Activated CD8-positive, alpha-beta memory T cell treated with anti-CD3 and anti-CD28 coated beads for 36 hours (primary cell): ENCODE measurements at regions not wholly inside any gene's neighbourhood (a gene's known extent, or its start where the extent isn't known, plus 50 kb on each side); places are given as distances from the start of the nearest gene placed in this dataset.

ENCODE experiments used
- CTCF ChIA-PET: fragments of 350-600 bp; sonication (Branson Sonifier 250); formaldehyde crosslinking; loops from one replicate; lab custom pipeline; 2021; ENCODE audit warnings: antibody characterized with exemption; lab: Charles Lee
- POLR2A ChIA-PET: fragments of 350-600 bp; sonication (Branson Sonifier 250); formaldehyde crosslinking; loops from one replicate; lab custom pipeline; 2021; ENCODE audit warnings: antibody characterized with exemption; lab: Charles Lee

DNA sequence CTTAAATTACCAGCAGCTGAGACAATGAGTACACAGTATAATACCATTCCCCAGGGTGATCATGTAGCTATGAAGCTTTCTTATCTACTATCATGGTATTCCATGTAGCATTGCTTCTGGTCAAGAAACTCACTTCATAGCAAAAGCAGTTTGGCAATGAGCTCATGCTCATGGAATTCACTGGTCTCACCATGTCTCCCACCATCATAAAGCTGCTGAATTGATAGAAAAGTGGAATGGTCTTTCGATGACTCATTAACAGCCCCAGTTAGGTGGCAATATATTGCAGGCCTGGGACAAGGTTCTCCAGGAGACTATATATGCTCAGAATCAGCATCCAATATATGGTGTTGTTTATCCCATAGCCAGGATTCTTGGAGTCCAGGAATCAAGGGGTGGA, 553.7 kb downstream of the FOXG1 start:
- CTCF ChIA-PET: no interaction called here
- POLR2A ChIA-PET: no interaction called here

DNA sequence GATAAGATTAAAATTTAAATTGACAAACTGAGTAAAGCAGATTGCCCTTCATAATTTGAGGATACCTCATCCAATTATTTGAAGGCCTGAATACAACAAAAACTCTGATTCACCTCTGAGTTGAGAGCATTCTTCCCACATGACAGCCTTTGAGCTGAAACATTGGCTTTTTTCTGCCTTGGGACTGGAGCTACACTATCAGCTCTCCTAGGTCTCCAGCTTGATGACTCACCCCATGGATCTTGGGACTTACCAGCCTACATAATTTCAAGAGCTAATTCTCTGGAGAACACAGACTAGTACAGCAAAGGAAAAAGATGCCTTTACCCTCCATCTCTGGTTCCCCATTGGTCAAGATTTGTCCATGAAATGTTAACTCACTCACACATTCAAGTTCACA, 555.1 kb downstream of the FOXG1 start:
- POLR2A ChIA-PET: no interaction called here

GRCh38 chr14:29339494-29340172, 573.0 kb downstream of the FOXG1 start:
- POLR2A ChIA-PET: no interaction called here
- CTCF ChIA-PET: no interaction called here

More for the DNA sequence above, 555.1 kb downstream of the FOXG1 start:
- CTCF ChIA-PET: no interaction called here

DNA sequence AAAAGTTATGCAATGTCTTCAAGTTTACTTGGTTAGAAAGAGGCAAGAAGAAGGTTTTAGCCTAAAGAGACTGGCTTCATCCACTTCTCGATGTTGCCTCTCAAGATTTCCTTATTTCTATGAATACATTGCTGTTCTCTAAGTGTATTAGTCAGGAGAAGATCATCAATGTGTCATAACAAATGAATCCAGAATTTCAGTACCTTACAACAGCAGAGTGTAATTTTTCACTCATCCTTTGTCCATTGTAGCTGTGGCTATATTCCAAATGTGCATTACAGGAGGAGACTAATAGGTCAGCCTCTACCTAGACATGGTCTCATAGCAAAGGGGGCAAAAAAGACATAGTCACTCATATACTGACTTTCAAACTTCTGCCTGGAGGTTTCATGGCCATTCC, 579.1 kb downstream of the PRKD1 start:
- ChIA-PET CTCF (no interaction called here), POLR2A (no interaction called here)

- ChIA-PET CTCF (no interaction called here), POLR2A (no interaction called here)
Observed at GRCh38 chr14:29350496-29350895, 577.2 kb downstream of the PRKD1 start.

DNA sequence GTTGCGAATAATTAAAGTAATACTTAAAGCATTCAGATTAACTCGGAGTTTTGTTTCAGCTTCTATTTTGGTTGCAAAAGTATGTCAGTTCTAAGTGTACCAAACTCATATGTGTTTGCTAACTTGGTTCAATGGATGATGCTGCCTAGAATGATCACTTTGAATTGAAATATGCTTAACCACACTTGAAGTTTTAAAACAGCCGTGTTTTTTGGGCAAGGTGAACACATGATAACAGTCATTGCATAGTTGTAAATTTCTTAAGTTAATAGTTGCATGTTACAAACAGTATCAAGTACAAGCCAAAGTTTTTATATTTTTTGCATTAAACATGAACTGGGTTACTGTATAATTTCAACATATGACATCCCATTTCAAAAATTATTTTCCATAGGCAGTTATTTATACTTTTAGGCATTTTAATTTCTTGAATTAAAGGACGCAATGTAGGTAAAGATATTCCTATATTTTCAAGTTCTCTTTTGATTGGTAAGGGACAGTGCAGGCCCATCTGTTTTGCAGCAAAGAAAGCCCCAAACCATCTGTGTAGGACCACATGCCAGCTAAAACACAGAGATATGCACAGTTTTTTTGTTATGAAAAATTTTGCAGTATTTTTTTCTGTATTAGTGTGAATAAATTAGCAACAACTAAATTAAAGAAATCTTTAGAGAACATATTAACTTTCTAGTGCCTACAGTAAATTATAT, 575.5 kb downstream of the PRKD1 start:
- ChIA-PET CTCF (no interaction called here), POLR2A (no interaction called here)

DNA sequence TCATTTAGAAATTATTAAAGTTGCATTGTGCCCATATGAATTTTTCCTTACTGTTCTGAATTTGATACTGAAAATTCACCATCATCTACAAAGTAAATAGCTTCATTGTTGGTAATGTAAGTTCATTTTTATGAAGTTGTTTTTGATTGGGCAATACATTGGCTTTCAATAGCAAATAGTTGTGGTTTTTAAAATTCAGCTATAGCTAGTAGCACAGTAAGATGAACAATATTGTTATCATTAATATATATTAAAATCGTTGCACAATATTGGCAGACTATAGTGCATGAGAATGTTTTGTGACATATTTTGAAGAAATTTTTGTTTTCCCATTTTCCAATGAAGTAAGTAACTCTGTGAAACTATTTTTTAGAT, 575.0 kb downstream of the PRKD1 start:
- CTCF ChIA-PET: no interaction called here
- POLR2A ChIA-PET: no interaction called here

- CTCF ChIA-PET: no interaction called here
- POLR2A ChIA-PET: no interaction called here
Observed at GRCh38 chr14:29353513-29353912, 574.1 kb downstream of the PRKD1 start.

- POLR2A ChIA-PET: no interaction called here
Observed at GRCh38 chr14:29354486-29354885, 573.2 kb downstream of the PRKD1 start.

DNA sequence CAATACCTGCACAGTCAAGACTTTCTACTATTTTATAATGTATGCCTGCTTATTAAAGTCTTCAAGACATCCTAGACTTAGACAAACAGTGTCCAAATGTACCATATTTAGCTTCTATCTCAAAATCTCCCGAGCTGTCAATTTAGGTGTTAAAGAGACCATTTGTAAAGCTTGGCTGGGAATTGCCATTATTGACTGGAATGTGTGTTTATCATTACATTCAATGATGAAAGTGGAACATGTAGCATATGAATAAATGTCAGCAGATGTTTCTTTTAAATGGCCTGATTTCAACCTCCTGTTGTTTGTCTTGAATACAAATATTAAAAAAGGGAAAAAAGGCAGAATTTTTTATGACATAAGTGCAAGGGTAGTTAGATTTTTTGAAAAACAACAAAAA, 572.3 kb downstream of the PRKD1 start:
- CTCF ChIA-PET: no interaction called here
- POLR2A ChIA-PET: no interaction called here

More at GRCh38 chr14:29354486-29354885, 573.2 kb downstream of the PRKD1 start:
- CTCF ChIA-PET: no interaction called here

DNA sequence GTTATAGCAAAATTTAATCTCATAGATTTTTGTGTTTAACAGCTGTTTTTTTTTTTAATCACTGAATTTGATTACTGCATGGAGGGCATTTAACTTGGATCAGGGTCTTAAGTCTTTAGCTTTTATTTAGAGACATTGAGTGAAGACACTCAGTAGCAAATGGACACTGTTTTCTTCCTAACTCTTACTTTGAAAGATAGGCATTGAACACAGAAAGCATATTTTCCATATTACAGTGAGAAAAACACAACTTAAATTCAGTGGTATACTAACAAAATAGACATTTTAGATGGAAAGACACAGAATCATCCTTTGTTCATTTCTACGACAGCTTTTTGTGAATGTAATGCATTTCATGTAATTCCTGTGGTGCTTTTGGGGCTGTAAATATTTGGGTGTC, 571.8 kb downstream of the PRKD1 start:
- CTCF ChIA-PET: no interaction called here
- POLR2A ChIA-PET: no interaction called here

DNA sequence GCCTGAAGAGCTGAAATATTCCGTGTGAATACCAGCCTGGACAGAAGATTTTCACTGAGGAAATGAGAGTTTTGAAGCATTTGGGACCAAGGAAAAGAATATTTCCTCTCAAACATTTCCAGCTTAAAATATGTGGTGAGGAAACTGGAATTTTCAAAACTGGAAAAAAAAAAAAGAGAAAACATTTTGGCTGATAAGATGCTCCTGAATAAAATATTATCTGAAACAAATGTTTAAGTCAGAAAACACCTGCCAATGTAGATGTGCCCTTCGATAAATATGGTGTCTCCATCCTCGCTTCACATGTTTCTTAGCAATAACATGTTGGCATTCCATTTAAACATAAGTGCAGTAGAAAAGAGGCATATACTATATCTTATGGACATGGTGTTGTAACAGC, 567.0 kb downstream of the PRKD1 start:
- ChIA-PET POLR2A (no interaction called here), CTCF (no interaction called here)

DNA sequence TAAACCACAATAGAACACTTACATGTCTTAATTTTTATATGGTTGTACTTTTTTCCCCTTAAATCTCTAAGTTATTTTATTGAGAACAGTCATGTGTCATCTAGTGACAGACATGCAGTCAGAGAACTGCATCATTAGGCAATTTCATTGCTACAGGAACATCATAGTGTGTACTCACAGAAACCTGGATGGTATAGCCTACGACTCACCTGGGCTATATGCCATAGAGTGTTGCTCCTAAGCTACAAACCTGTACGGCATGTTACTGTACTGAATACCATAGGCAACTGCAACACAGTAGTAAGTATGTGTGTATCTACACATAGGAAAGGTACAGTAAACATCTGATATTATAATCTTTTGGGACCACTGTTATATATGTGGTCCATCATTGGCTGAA, 557.6 kb downstream of the PRKD1 start:
- ChIA-PET CTCF (no interaction called here), POLR2A (no interaction called here)

GRCh38 chr14:29376237-29376636, 551.4 kb downstream of the PRKD1 start:
- CTCF ChIA-PET: no interaction called here

GRCh38 chr14:29380826-29381225, 546.8 kb downstream of the PRKD1 start:
- POLR2A ChIA-PET: no interaction called here
- CTCF ChIA-PET: no interaction called here

More at GRCh38 chr14:29376237-29376636, 551.4 kb downstream of the PRKD1 start:
- POLR2A ChIA-PET: no interaction called here

GRCh38 chr14:29388571-29388970, 539.1 kb downstream of the PRKD1 start:
- ChIA-PET CTCF (no interaction called here), POLR2A (no interaction called here)

DNA sequence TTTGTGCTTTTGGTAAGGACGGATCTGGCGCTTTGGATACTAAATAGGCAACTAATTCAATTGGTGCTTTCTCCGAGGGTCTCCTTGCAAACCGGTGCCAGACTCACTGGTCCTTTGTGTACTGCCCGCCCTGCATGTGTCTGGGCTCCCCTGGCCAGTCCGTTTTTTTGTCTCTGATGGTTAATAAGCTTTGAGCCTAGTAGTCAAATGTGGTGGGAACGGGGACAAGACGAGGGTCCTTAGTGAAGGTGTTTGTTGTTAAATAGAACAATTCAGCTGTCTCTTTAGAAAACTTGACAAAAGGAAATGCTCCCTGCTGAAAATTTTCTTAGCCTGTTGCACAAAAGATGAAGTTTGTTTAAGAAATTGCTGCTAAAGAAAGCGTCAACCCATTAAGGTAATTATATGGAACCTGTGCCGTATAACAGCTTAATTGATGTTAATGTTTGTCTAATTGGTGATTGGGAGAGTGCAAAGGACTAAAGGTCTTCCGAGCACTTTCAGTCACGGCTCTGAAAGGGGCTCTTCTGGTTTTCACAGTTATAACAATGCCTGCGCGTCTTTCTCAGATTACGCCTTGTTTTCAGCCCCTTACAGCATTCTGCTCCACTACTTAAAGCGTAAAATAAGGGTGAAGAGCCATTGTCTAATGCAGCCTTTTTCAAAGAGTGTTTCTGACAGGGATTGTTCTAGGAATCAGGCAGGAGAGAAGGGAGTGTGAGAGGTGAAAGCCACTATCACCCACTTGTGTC, 537.4 kb downstream of the PRKD1 start:
- ChIA-PET CTCF (no interaction called here), POLR2A (no interaction called here)

GRCh38 chr14:29391231-29391630, 536.4 kb downstream of the PRKD1 start:
- ChIA-PET POLR2A (no interaction called here), CTCF (no interaction called here)

DNA sequence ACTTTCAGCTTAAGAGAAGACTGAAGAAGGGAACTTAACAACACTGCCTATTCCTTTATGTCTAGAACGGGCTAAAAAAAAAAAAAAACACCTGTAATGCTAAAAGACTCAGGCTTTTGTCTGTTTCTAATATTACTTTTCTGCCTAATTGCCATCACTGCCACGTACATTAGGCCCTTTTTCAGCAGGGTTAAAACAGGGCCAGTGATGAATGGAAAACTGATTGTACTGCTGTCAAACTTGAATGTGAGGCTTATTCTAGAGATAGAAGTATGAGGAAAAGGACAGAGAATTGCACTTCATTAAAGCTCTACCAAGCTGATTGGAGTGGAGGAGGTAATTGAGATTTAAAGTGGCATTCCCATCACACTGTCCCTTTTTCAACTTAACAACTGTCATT, 535.8 kb downstream of the PRKD1 start:
- POLR2A ChIA-PET: no interaction called here
- CTCF ChIA-PET: no interaction called here

DNA sequence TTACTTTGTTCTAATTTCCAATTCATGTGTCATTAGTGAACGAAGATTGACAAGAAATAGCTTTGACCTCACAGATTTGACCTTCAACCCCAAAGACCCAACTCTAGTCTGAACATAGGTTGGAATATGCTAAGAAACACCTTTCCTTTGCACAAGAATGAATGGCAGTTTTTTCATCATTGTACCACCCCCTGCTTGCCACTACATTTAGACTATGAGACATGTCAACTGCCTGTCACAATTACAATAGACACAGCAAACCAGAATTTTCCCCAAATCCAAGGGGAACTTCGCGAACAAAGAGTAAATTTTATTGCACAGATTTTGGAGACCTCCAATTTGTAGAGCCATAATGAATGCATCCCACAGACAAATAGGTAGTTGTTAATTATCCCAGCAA, 535.4 kb downstream of the PRKD1 start:
- CTCF ChIA-PET: no interaction called here
- POLR2A ChIA-PET: no interaction called here

- POLR2A ChIA-PET: no interaction called here
- CTCF ChIA-PET: no interaction called here
Observed at GRCh38 chr14:29403091-29403490, 524.6 kb downstream of the PRKD1 start.
